ENCODE measurements at regions not wholly inside any gene's neighbourhood (a gene's known extent, or its start where the extent isn't known, plus 50 kb on each side); places are given as distances from the start of the nearest gene placed in this dataset.

GRCh38 chr2:236399409-236399808 is 135.2 kb upstream of the ASB18 start:
- TF ChIP-seq USF2 (IDR thresholded peaks at IDR 0.05; ENCODE audit: borderline replicate concordance, low read depth, low read length) (no peak), MAX (IDR thresholded peaks at IDR 0.05; ENCODE audit: low read depth, low read length) (no peak), NFYB (IDR thresholded peaks at IDR 0.05; ENCODE audit: insufficient read depth, low read depth, low read length) (no peak), ZNF24 (IDR thresholded peaks at IDR 0.05) (no peak), EP300 (IDR thresholded peaks at IDR 0.05; ENCODE audit: borderline replicate concordance in 1 of 2, control insufficient read depth in 1 of 2, low read depth in 2 of 2, low read length in 2 of 2) (no peak), RBBP5 (conservative IDR thresholded peaks at IDR 0.05) (no peak)
